ENCODE measurements at regions not wholly inside any gene's neighbourhood (a gene's known extent, or its start where the extent isn't known, plus 50 kb on each side); places are given as distances from the start of the nearest gene placed in this dataset.
"Not testable (repeated sequence)": the region's sequence is repeated elsewhere in the genome, so short reads cannot be mapped to it uniquely, and the experiment has no call there.

DNA sequence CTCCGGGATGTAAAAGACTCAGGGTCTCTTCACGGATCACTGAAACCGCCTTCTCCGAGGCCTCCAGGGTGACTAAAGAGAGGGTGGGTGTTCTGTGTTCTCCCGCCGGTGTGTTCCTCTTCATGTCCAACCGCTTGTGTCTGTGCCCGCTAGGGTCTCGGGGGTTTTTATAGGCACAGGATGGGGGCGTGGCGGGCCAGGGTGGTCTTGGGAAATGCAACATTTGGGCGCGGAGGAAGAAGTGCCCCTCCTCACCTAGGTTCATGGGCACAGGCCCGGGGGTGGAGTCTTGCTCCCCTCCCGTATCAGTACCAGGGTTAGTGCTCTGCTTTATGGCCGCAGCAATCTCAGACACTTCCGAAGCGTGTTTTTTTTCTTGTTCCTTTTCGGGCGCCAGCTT, 95.3 kb upstream of the ZNF322 start:
- not testable (repeated sequence) for H3K27ac ChIP-seq (ENCODE audit: low read length); H3K4me3 ChIP-seq (ENCODE audit: low read depth in 1 of 2, low read length in 2 of 2); H3K4me1 ChIP-seq (ENCODE audit: control insufficient read depth in 1 of 2, insufficient read depth in 2 of 2, low read length in 2 of 2); H3K9me3 ChIP-seq (ENCODE audit: control insufficient read depth in 1 of 2, low read length in 2 of 2); H3K27me3 ChIP-seq (ENCODE audit: low read depth, low read length); H3K36me3 ChIP-seq (ENCODE audit: control insufficient read depth in 1 of 2, insufficient read depth in 2 of 2, low read length in 2 of 2)

DNA sequence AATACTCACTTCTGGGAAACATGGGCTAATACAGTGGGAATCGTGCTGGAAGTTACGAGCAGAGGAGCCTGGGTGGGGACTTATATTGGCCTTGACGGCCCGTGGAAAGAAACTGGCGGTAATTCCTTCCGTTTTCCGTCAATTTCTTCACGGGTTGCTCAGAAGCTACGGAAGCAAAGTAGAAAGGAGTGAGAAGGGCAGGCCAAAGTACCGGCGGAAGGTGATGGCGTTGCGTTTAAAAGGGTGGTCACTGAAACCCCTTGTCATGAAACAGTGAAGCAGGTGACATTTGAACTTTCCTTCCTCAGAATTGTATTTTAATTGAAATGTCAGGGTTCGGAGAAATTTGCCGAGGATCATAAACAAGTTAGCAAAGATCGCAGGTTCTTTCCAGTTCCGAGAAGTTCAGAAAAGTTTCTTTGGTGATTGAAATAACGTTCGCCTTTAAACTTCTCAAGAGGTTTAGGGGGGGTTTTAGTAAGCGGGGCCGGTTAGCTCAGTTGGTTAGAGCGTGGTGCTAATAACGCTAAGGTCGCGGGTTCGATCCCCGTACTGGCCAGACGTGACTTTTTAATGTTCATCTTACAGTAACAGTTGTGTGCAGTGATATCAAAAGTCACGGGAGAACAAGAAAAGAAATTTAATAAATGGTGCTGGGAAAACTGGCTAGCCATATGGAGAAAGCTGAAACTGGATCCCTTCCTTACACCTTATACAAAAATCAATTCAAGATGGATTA, 96.7 kb upstream of the ZNF322 start:
- H3K9me3 ChIP-seq (ENCODE audit: control insufficient read depth in 1 of 2, low read length in 2 of 2); H3K27me3 ChIP-seq (ENCODE audit: low read depth, low read length); H3K36me3 ChIP-seq (ENCODE audit: control insufficient read depth in 1 of 2, insufficient read depth in 2 of 2, low read length in 2 of 2); H3K4me1 ChIP-seq (ENCODE audit: control insufficient read depth in 1 of 2, insufficient read depth in 2 of 2, low read length in 2 of 2); H3K4me3 ChIP-seq (ENCODE audit: low read depth in 1 of 2, low read length in 2 of 2); H3K27ac ChIP-seq (ENCODE audit: low read length): not testable (repeated sequence)

DNA sequence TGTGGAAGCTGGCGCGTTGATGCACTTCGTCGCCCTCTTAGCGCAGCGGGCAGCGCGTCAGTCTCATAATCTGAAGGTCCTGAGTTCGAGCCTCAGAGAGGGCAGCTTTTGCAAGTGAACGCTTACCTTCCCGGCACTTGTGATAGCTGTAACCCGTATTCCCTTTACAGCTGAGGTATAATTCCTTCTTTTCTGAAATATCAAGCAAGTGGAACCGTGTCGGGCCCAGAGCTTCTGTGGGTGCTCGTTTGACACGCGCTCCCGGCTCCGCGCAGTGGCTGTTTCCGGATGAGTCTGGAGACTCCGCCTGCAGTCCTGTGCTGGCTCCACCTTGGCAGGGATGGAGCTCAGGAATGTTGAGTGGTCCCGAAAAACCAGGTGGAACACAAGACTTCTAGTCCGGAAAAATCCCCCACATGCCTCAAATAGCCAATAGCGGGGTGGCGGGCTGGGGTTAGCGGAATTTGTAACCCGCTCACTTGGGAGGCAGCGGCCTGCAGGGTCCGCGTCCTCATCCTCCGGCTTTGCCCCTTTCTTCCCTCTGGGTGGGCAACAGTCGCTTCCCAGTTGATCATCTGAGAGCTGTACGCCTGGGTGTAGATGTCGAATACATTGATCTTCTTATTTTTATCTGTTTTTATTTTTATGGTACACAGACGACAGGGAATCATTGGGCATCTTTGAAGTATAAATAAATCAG, 106.8 kb upstream of the ZNF322 start:
- H3K9me3 ChIP-seq (ENCODE audit: control insufficient read depth in 1 of 2, low read length in 2 of 2); H3K36me3 ChIP-seq (ENCODE audit: control insufficient read depth in 1 of 2, insufficient read depth in 2 of 2, low read length in 2 of 2); H3K27ac ChIP-seq (ENCODE audit: low read length); H3K4me1 ChIP-seq (ENCODE audit: control insufficient read depth in 1 of 2, insufficient read depth in 2 of 2, low read length in 2 of 2); H3K27me3 ChIP-seq (ENCODE audit: low read depth, low read length); H3K4me3 ChIP-seq (ENCODE audit: low read depth in 1 of 2, low read length in 2 of 2): not testable (repeated sequence)

- not testable (repeated sequence) for H3K27me3 ChIP-seq (ENCODE audit: low read depth, low read length); H3K4me3 ChIP-seq (ENCODE audit: low read depth in 1 of 2, low read length in 2 of 2); H3K36me3 ChIP-seq (ENCODE audit: control insufficient read depth in 1 of 2, insufficient read depth in 2 of 2, low read length in 2 of 2); H3K4me1 ChIP-seq (ENCODE audit: control insufficient read depth in 1 of 2, insufficient read depth in 2 of 2, low read length in 2 of 2); H3K27ac ChIP-seq (ENCODE audit: low read length); H3K9me3 ChIP-seq (ENCODE audit: control insufficient read depth in 1 of 2, low read length in 2 of 2)
Observed at GRCh38 chr6:26770941-26771666, 111.6 kb upstream of the ZNF322 start.

- not testable (repeated sequence) for H3K27ac ChIP-seq (ENCODE audit: low read length); H3K4me1 ChIP-seq (ENCODE audit: control insufficient read depth in 1 of 2, insufficient read depth in 2 of 2, low read length in 2 of 2); H3K4me3 ChIP-seq (ENCODE audit: low read depth in 1 of 2, low read length in 2 of 2); H3K36me3 ChIP-seq (ENCODE audit: control insufficient read depth in 1 of 2, insufficient read depth in 2 of 2, low read length in 2 of 2); H3K9me3 ChIP-seq (ENCODE audit: control insufficient read depth in 1 of 2, low read length in 2 of 2); H3K27me3 ChIP-seq (ENCODE audit: low read depth, low read length)
Observed at GRCh38 chr6:26773414-26773813, 113.9 kb upstream of the ZNF322 start.

- H3K9me3 ChIP-seq (ENCODE audit: control insufficient read depth in 1 of 2, low read length in 2 of 2); H3K36me3 ChIP-seq (ENCODE audit: control insufficient read depth in 1 of 2, insufficient read depth in 2 of 2, low read length in 2 of 2); H3K27ac ChIP-seq (ENCODE audit: low read length); H3K27me3 ChIP-seq (ENCODE audit: low read depth, low read length); H3K4me3 ChIP-seq (ENCODE audit: low read depth in 1 of 2, low read length in 2 of 2); H3K4me1 ChIP-seq (ENCODE audit: control insufficient read depth in 1 of 2, insufficient read depth in 2 of 2, low read length in 2 of 2): not testable (repeated sequence)
Observed at GRCh38 chr6:26780563-26780962, 121.0 kb upstream of the ZNF322 start.

GRCh38 chr6:26795474-26796307, 136.1 kb upstream of the ZNF322 start:
- not testable (repeated sequence) for H3K27ac ChIP-seq (ENCODE audit: low read length); H3K9me3 ChIP-seq (ENCODE audit: control insufficient read depth in 1 of 2, low read length in 2 of 2); H3K27me3 ChIP-seq (ENCODE audit: low read depth, low read length); H3K36me3 ChIP-seq (ENCODE audit: control insufficient read depth in 1 of 2, insufficient read depth in 2 of 2, low read length in 2 of 2); H3K4me1 ChIP-seq (ENCODE audit: control insufficient read depth in 1 of 2, insufficient read depth in 2 of 2, low read length in 2 of 2); H3K4me3 ChIP-seq (ENCODE audit: low read depth in 1 of 2, low read length in 2 of 2)

- not testable (repeated sequence) for H3K4me3 ChIP-seq (ENCODE audit: low read depth in 1 of 2, low read length in 2 of 2); H3K27me3 ChIP-seq (ENCODE audit: low read depth, low read length); H3K36me3 ChIP-seq (ENCODE audit: control insufficient read depth in 1 of 2, insufficient read depth in 2 of 2, low read length in 2 of 2)
Observed at GRCh38 chr6:26799903-26800633, 140.5 kb upstream of the ZNF322 start.

GRCh38 chr6:26803762-26804161, 144.2 kb upstream of the ZNF322 start:
- not testable (repeated sequence) for H3K4me3 ChIP-seq (ENCODE audit: low read depth in 1 of 2, low read length in 2 of 2); H3K27ac ChIP-seq (ENCODE audit: low read length); H3K27me3 ChIP-seq (ENCODE audit: low read depth, low read length); H3K4me1 ChIP-seq (ENCODE audit: control insufficient read depth in 1 of 2, insufficient read depth in 2 of 2, low read length in 2 of 2); H3K9me3 ChIP-seq (ENCODE audit: control insufficient read depth in 1 of 2, low read length in 2 of 2); H3K36me3 ChIP-seq (ENCODE audit: control insufficient read depth in 1 of 2, insufficient read depth in 2 of 2, low read length in 2 of 2)

More at GRCh38 chr6:26799903-26800633, 140.5 kb upstream of the ZNF322 start:
- not testable (repeated sequence) for H3K27ac ChIP-seq (ENCODE audit: low read length); H3K4me1 ChIP-seq (ENCODE audit: control insufficient read depth in 1 of 2, insufficient read depth in 2 of 2, low read length in 2 of 2); H3K9me3 ChIP-seq (ENCODE audit: control insufficient read depth in 1 of 2, low read length in 2 of 2)

DNA sequence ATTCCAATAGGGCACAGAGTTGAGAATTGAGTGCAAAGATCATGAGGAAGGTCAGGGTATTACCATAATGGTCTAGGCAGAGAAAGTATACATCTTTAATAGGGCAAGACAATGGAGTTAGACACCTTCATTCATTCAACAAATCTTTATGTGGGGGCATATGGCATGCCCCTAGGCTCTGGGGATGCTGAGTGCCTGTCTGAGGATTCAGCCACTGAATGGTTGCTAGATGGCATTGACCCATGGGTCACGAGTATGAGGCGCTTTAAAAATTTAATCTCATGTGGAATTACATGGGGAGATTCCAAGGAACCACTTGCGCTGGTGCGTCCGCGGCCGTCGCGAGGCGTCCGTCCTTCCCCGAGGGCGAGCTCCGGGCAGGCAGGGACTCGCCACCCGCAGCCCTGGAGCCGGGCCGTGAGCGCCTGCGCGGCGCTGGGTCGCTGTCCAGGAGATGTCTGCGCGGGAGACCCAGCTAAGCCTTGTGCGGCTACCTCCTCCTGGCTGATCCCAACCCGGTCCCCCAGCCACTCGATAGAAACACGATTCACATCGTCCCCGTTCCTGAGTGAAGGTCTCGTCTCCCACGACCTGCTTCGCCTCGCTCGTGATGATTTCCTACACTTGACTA, 152.1 kb upstream of the ZNF322 start:
- not testable (repeated sequence) for H3K27ac ChIP-seq (ENCODE audit: low read length); H3K36me3 ChIP-seq (ENCODE audit: control insufficient read depth in 1 of 2, insufficient read depth in 2 of 2, low read length in 2 of 2); H3K9me3 ChIP-seq (ENCODE audit: control insufficient read depth in 1 of 2, low read length in 2 of 2); H3K4me3 ChIP-seq (ENCODE audit: low read depth in 1 of 2, low read length in 2 of 2); H3K27me3 ChIP-seq (ENCODE audit: low read depth, low read length); H3K4me1 ChIP-seq (ENCODE audit: control insufficient read depth in 1 of 2, insufficient read depth in 2 of 2, low read length in 2 of 2)
